22Rv1 (cell line): ENCODE measurements at regions not wholly inside any gene's neighbourhood (a gene's known extent, or its start where the extent isn't known, plus 50 kb on each side); places are given as distances from the start of the nearest gene placed in this dataset.

ENCODE experiments used
- H3K27ac ChIP-seq: fragments of 450-650 bp; 2 replicates; pipeline ENCODE4 v1.5.1; 2017
- CTCF ChIP-seq: fragments of 450-650 bp; IDR thresholded peaks from 2 replicates; pipeline ENCODE4 v1.5.1; 2017; ENCODE audit warnings: mild to moderate bottlenecking
- ZFX ChIP-seq: fragments of 450-650 bp; IDR thresholded peaks from 2 replicates; pipeline ENCODE4 v1.6.1; 2017; ENCODE audit warnings: antibody characterized with exemption, borderline replicate concordance

GRCh38 chr5:135212361-135213026 lies 178.5 kb upstream of the PITX1 start:
- TF ChIP-seq ZFX = no peak
- no peak overlapping the region for H3K27ac ChIP-seq

- no peak overlapping the region for H3K27ac ChIP-seq
- no peak for TF ChIP-seq ZFX
- no peak for TF ChIP-seq CTCF
Observed at GRCh38 chr5:135211791-135212190, 177.8 kb upstream of the PITX1 start.

- no peak for TF ChIP-seq CTCF
- no peak for TF ChIP-seq ZFX
- H3K27ac ChIP-seq = no peak overlapping the region
Observed at GRCh38 chr5:135211083-135211790, 177.2 kb upstream of the PITX1 start.

- TF ChIP-seq ZFX (no peak), CTCF (no peak)
Observed at GRCh38 chr5:135210286-135211055, 176.4 kb upstream of the PITX1 start.

GRCh38 chr5:135208903-135209721 lies 175.1 kb upstream of the PITX1 start:
- H3K27ac ChIP-seq = no peak overlapping the region
- no peak for TF ChIP-seq CTCF
- no peak for TF ChIP-seq ZFX

More at GRCh38 chr5:135210286-135211055, 176.4 kb upstream of the PITX1 start:
- H3K27ac ChIP-seq = no peak overlapping the region

GRCh38 chr5:135208555-135208902 lies 174.5 kb upstream of the PITX1 start:
- TF ChIP-seq ZFX (no peak), CTCF (no peak)
- no peak overlapping the region for H3K27ac ChIP-seq

- TF ChIP-seq CTCF (no peak), ZFX (no peak)
- no peak overlapping the region for H3K27ac ChIP-seq
Observed at GRCh38 chr5:135207866-135208265, 173.8 kb upstream of the PITX1 start.
